Trophoblast cell (in vitro differentiated cells and primary cell): ENCODE measurements at regions not wholly inside any gene's neighbourhood (a gene's known extent, or its start where the extent isn't known, plus 50 kb on each side); places are given as distances from the start of the nearest gene placed in this dataset.

Source experiments
- DNase-seq, 2 donors: peaks; one replicate each; pipeline ENCODE4 v3.0.0-alpha.2; 2016
- H2AFZ ChIP-seq: 2 replicates; pipeline ENCODE4 v1.6.1; 2013; ENCODE audit warnings: low read length, moderate library complexity, mild to moderate bottlenecking; ENCODE audit not compliant: insufficient read depth, poor library complexity
- H2AK5ac ChIP-seq: 2 replicates; pipeline ENCODE4 v1.6.1; 2013; ENCODE audit warnings: mild to moderate bottlenecking, low read length
- H2BK120ac ChIP-seq: 2 replicates; pipeline ENCODE4 v1.6.1; 2013; ENCODE audit warnings: low read length, mild to moderate bottlenecking, moderate library complexity; ENCODE audit not compliant: insufficient read depth, poor library complexity
- H2BK12ac ChIP-seq: 2 replicates; pipeline ENCODE4 v1.6.1; 2013; ENCODE audit warnings: mild to moderate bottlenecking, low read length, moderate library complexity
- H2BK5ac ChIP-seq: 2 replicates; pipeline ENCODE4 v1.6.1; 2013; ENCODE audit warnings: low read length, low read depth, moderate library complexity, mild to moderate bottlenecking; ENCODE audit not compliant: poor library complexity
- H3K14ac ChIP-seq: 2 replicates; pipeline ENCODE4 v1.6.1; 2013; ENCODE audit warnings: mild to moderate bottlenecking, low read length
- H3K18ac ChIP-seq: 2 replicates; pipeline ENCODE4 v1.6.1; 2013; ENCODE audit warnings: mild to moderate bottlenecking, low read length
- H3K23ac ChIP-seq: 2 replicates; pipeline ENCODE4 v1.6.1; 2013; ENCODE audit warnings: low read length
- H3K27ac ChIP-seq: 2 replicates; pipeline ENCODE4 v1.5.1; 2013; ENCODE audit warnings: low read depth, mild to moderate bottlenecking, inconsistent platforms, low read length, moderate library complexity
- H3K27me3 ChIP-seq: 2 replicates; pipeline ENCODE4 v1.6.1; 2013; ENCODE audit warnings: inconsistent platforms, mild to moderate bottlenecking, low read length, moderate library complexity; ENCODE audit not compliant: insufficient read depth
- H3K36me3 ChIP-seq, 2 experiments: 1 replicate in 1 of 2; 2 replicates in 1 of 2; pipeline ENCODE4 v1.6.1; 2013; ENCODE audit warnings: low read length in 2 of 2, mild to moderate bottlenecking in 2 of 2, moderate library complexity in 1 of 2; ENCODE audit not compliant: insufficient read depth in 2 of 2, control insufficient read depth in 1 of 2
- H3K4ac ChIP-seq: 2 replicates; pipeline ENCODE4 v1.6.1; 2013; ENCODE audit warnings: low read depth, mild to moderate bottlenecking, low read length, moderate library complexity
- H3K4me1 ChIP-seq, 2 experiments: 1 replicate in 1 of 2; 2 replicates in 1 of 2; pipeline ENCODE4 v1.6.1; 2013; ENCODE audit warnings: low read length in 2 of 2, mild to moderate bottlenecking in 2 of 2, moderate library complexity in 1 of 2; ENCODE audit not compliant: insufficient read depth in 2 of 2, control insufficient read depth in 1 of 2
- H3K4me2 ChIP-seq: 2 replicates; pipeline ENCODE4 v1.6.1; 2013; ENCODE audit warnings: inconsistent platforms, mild to moderate bottlenecking, low read length, moderate library complexity
- H3K4me3 ChIP-seq: 2 replicates; pipeline ENCODE4 v1.5.1; 2013; ENCODE audit warnings: mild to moderate bottlenecking, low read depth, low read length, inconsistent platforms
- H3K79me1 ChIP-seq: one replicate; pipeline ENCODE4 v1.6.1; 2013; ENCODE audit warnings: low read length
- H3K79me2 ChIP-seq: 2 replicates; pipeline ENCODE4 v1.6.1; 2013; ENCODE audit warnings: low read length, mild to moderate bottlenecking; ENCODE audit not compliant: control insufficient read depth, insufficient read depth, poor library complexity
- H3K9ac ChIP-seq: 2 replicates; pipeline ENCODE4 v1.6.1; 2013; ENCODE audit warnings: mild to moderate bottlenecking, low read length
- H3K9me3 ChIP-seq: 2 replicates; pipeline ENCODE4 v1.6.1; 2013; ENCODE audit warnings: low read depth, mild to moderate bottlenecking, control low read depth, inconsistent platforms, low read length; ENCODE audit not compliant: insufficient read depth
- H4K12ac ChIP-seq: 2 replicates; pipeline ENCODE4 v1.6.1; 2013; ENCODE audit warnings: low read depth, mild to moderate bottlenecking, low read length, moderate library complexity
- H4K8ac ChIP-seq: 2 replicates; pipeline ENCODE4 v1.6.1; 2013; ENCODE audit warnings: low read depth, mild to moderate bottlenecking, low read length, moderate library complexity
- H4K91ac ChIP-seq: one replicate; pipeline ENCODE4 v1.6.1; 2013; ENCODE audit warnings: low read depth, mild to moderate bottlenecking, low read length, moderate library complexity
- WGBS: extraction: QIAGEN DNeasy Blood & Tissue Kit; methylation state at CpG from one replicate; pipeline ENCODE4 v1.1.7; 2013; ENCODE audit warnings: missing lambda C conversion rate; ENCODE audit not compliant: insufficient read length, insufficient coverage; ENCODE audit errors: extremely low coverage; 5-methylcytosine and 5-hydroxymethylcytosine counted together

- Histone ChIP-seq H3K4me2 (no peak overlapping the region), H3K4me3 (no peak overlapping the region), H4K91ac (no peak overlapping the region), H2BK120ac (no peak overlapping the region), H2BK5ac (no peak overlapping the region), H3K79me2 (no peaks in the 10 kb centered on the region), H2AFZ (no peak overlapping the region), H3K79me1 (no peaks in the 10 kb centered on the region), H3K18ac (no peak overlapping the region), H3K27me3 (no peaks in the 10 kb centered on the region), H3K36me3 (no peaks in the 10 kb centered on the region), H3K4ac (no peak overlapping the region), H4K8ac (no peak overlapping the region), H3K9ac (no peak overlapping the region), H3K14ac (no peak overlapping the region), H4K12ac (no peak overlapping the region), H3K27ac (no peak overlapping the region), H2AK5ac (no peak overlapping the region), H3K4me1 (no peaks in the 10 kb centered on the region), H3K9me3 (no peaks in the 10 kb centered on the region), H3K23ac (no peak overlapping the region), H2BK12ac (no peak overlapping the region)
- no CpG with 5 or more reads among the region's 2 CpGs for WGBS
- DNase-seq, result no peak
Observed at GRCh38 chr6:139920776-139921100, 546.3 kb upstream of the CITED2 start.

GRCh38 chr6:139920027-139920775, 545.8 kb upstream of the CITED2 start:
- Histone ChIP-seq H2BK5ac (no peak overlapping the region), H3K79me2 (no peaks in the 10 kb centered on the region), H3K79me1 (no peaks in the 10 kb centered on the region), H2BK12ac (no peak overlapping the region), H3K27ac (no peak overlapping the region), H4K12ac (no peak overlapping the region), H4K8ac (no peak overlapping the region), H2BK120ac (no peak overlapping the region), H3K9ac (no peak overlapping the region), H3K4me2 (no peak overlapping the region), H3K27me3 (no peaks in the 10 kb centered on the region), H3K4ac (no peak overlapping the region), H3K4me3 (no peak overlapping the region), H3K9me3 (no peaks in the 10 kb centered on the region), H2AFZ (no peak overlapping the region), H3K36me3 (no peaks in the 10 kb centered on the region), H3K23ac (no peak overlapping the region), H4K91ac (no peak overlapping the region), H2AK5ac (no peak overlapping the region), H3K4me1 (no peaks in the 10 kb centered on the region), H3K14ac (no peak overlapping the region), H3K18ac (no peak overlapping the region)
- WGBS, result no CpG with 5 or more reads among the region's 7 CpGs
- DNase-seq, result no peak

- Histone ChIP-seq H3K79me1 (no peaks in the 10 kb centered on the region), H3K79me2 (no peaks in the 10 kb centered on the region), H3K18ac (no peak overlapping the region), H3K4ac (no peak overlapping the region), H4K8ac (no peak overlapping the region), H3K9ac (no peak overlapping the region), H2BK12ac (no peak overlapping the region), H3K9me3 (no peaks in the 10 kb centered on the region), H2AK5ac (no peak overlapping the region), H2BK5ac (no peak overlapping the region), H3K27me3 (no peaks in the 10 kb centered on the region), H4K12ac (no peak overlapping the region), H3K4me3 (no peak overlapping the region), H3K4me2 (no peak overlapping the region), H3K14ac (no peak overlapping the region), H3K23ac (no peak overlapping the region), H3K4me1 (no peaks in the 10 kb centered on the region), H2AFZ (no peak overlapping the region), H4K91ac (no peak overlapping the region), H2BK120ac (no peak overlapping the region), H3K27ac (no peak overlapping the region), H3K36me3 (no peaks in the 10 kb centered on the region)
- no peak for DNase-seq
- WGBS, result no CpG with 5 or more reads among the region's 8 CpGs
Observed at GRCh38 chr6:139919107-139920026, 544.9 kb upstream of the CITED2 start.

GRCh38 chr6:139917951-139918630, 543.6 kb upstream of the CITED2 start:
- DNase-seq, result no peak
- Histone ChIP-seq H3K36me3 (no peaks in the 10 kb centered on the region), H3K18ac (no peak overlapping the region), H3K23ac (no peak overlapping the region), H3K9ac (no peak overlapping the region), H4K8ac (no peak overlapping the region), H3K79me1 (no peaks in the 10 kb centered on the region), H3K27me3 (no peaks in the 10 kb centered on the region), H3K79me2 (no peaks in the 10 kb centered on the region), H2AK5ac (no peak overlapping the region), H3K14ac (no peak overlapping the region), H2AFZ (no peak overlapping the region), H3K4ac (no peak overlapping the region), H3K27ac (no peak overlapping the region), H3K4me3 (no peak overlapping the region), H3K9me3 (no peaks in the 10 kb centered on the region), H4K91ac (no peak overlapping the region), H3K4me1 (no peaks in the 10 kb centered on the region), H3K4me2 (no peak overlapping the region), H2BK120ac (no peak overlapping the region), H2BK5ac (no peak overlapping the region), H2BK12ac (no peak overlapping the region), H4K12ac (no peak overlapping the region)
- WGBS, result no CpG with 5 or more reads among the region's 7 CpGs
